Neural progenitor cell (in vitro differentiated cells): ENCODE measurements at regions not wholly inside any gene's neighbourhood (a gene's known extent, or its start where the extent isn't known, plus 50 kb on each side); places are given as distances from the start of the nearest gene placed in this dataset.
A peak's percentile ranks its signal among the peaks of the same experiment; 100 is the strongest.

Experiments used
- DNase-seq: peaks from one replicate; pipeline ENCODE4 v3.0.0-alpha.2; 2016; ENCODE audit warnings: low spot score
- H2AFZ ChIP-seq: fragments of 200-600 bp; sonication (generic); replicated peaks from 2 replicates; pipeline ENCODE4 v1.6.1; 2016; ENCODE audit warnings: antibody characterized with exemption
- H3F3A ChIP-seq: fragments of 200-600 bp; sonication (generic); 2 replicates; pipeline ENCODE4 v1.6.1; 2016; ENCODE audit warnings: antibody characterized with exemption, low read depth
- H3K27ac ChIP-seq: fragments of 200-600 bp; sonication (generic); 2 replicates; pipeline ENCODE4 v1.5.1; 2016; ENCODE audit warnings: mild to moderate bottlenecking
- H3K27me3 ChIP-seq: fragments of 200-600 bp; sonication (generic); 2 replicates; pipeline ENCODE4 v1.6.1; 2016; ENCODE audit warnings: mild to moderate bottlenecking, moderate library complexity
- H3K36me3 ChIP-seq: fragments of 200-600 bp; sonication (generic); 2 replicates; pipeline ENCODE4 v1.5.1; 2016
- H3K4me1 ChIP-seq: fragments of 200-600 bp; sonication (generic); 2 replicates; pipeline ENCODE4 v1.6.1; 2016; ENCODE audit warnings: mixed run types
- H3K4me2 ChIP-seq: fragments of 200-600 bp; sonication (generic); 2 replicates; pipeline ENCODE4 v1.6.1; 2016
- H3K4me3 ChIP-seq: fragments of 200-600 bp; sonication (generic); 2 replicates; pipeline ENCODE4 v1.5.1; 2016
- H3K79me2 ChIP-seq: fragments of 200-600 bp; sonication (generic); 2 replicates; pipeline ENCODE4 v1.6.1; 2016; ENCODE audit warnings: low read depth
- H3K9ac ChIP-seq: fragments of 200-600 bp; sonication (generic); 2 replicates; pipeline ENCODE4 v1.6.1; 2016
- H3K9me3 ChIP-seq: fragments of 200-600 bp; sonication (generic); 2 replicates; pipeline ENCODE4 v1.5.1; 2016; ENCODE audit warnings: low read depth
- H4K20me1 ChIP-seq: fragments of 200-600 bp; sonication (generic); 2 replicates; pipeline ENCODE4 v1.6.1; 2016; ENCODE audit warnings: low read depth
- H3K27ac Mint-ChIP-seq: 3 replicates; pipeline ENCODE4 v1.8.0; 2021; ENCODE audit warnings: mixed read lengths
- H3K27me3 Mint-ChIP-seq: 2 replicates; pipeline ENCODE4 v1.8.0; 2022; ENCODE audit warnings: low read depth, mild to moderate bottlenecking, inconsistent platforms, moderate library complexity, mixed read lengths; ENCODE audit not compliant: insufficient read depth
- H3K36me3 Mint-ChIP-seq: 3 replicates; pipeline ENCODE4 v1.8.0; 2021; ENCODE audit warnings: mixed read lengths
- H3K4me1 Mint-ChIP-seq: 3 replicates; pipeline ENCODE4 v1.8.0; 2021; ENCODE audit warnings: mixed read lengths
- H3K4me3 Mint-ChIP-seq: 3 replicates; pipeline ENCODE4 v1.8.0; 2021; ENCODE audit warnings: mild to moderate bottlenecking, moderate library complexity, mixed read lengths
- H3K9me3 Mint-ChIP-seq: 3 replicates; pipeline ENCODE4 v1.8.0; 2020; ENCODE audit warnings: mixed read lengths
- CTCF ChIP-seq: fragments of 200-600 bp; sonication (generic); IDR thresholded peaks from 2 replicates; pipeline ENCODE4 v1.5.1; 2017; ENCODE audit warnings: antibody characterized with exemption, mild to moderate bottlenecking
- EZH2 ChIP-seq: fragments of 200-600 bp; sonication (generic); IDR thresholded peaks from 2 replicates; pipeline ENCODE4 v1.6.1; 2017; ENCODE audit warnings: antibody characterized with exemption, mild to moderate bottlenecking, moderate library complexity
- EZH2phosphoT487 ChIP-seq: fragments of 200-600 bp; sonication (generic); IDR thresholded peaks from 2 replicates; pipeline ENCODE4 v1.6.1; 2017; ENCODE audit warnings: antibody characterized with exemption

DNA sequence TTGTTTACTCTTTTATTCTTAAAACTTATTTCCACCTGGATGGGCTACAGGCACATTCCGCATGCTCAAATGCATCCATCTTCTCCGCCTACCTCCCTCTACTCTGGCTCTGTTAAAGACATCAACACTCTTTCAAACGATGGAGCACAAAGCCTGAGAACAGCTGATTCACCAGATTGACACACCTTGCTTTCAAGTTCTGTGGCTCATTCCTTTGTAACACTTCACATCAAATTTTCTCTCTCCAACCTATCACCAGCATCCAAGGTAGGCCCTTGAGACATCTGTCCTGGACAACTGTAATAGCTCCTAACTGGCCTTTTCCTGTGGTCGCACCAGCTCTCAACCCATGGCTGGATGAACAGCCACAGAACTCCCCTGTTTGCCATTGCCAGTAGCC, 274.5 kb downstream of the BCL11A start:
- no peaks in the 10 kb centered on the region for H4K20me1 ChIP-seq
- peaks cover 4% of the 10 kb centered on the region for H3K4me1 ChIP-seq
- H3F3A ChIP-seq: no peaks in the 10 kb centered on the region
- Mint-ChIP-seq H3K9me3 (peaks cover 15% of the 10 kb centered on the region), H3K4me1 (peaks cover 12% of the 10 kb centered on the region), H3K4me3 (no peak overlapping the region), H3K36me3 (no peaks in the 10 kb centered on the region), H3K27me3 (peaks cover 7% of the 10 kb centered on the region), H3K27ac (no peak overlapping the region)
- no peak overlapping the region for H2AFZ ChIP-seq
- H3K4me3 ChIP-seq: no peak overlapping the region
- no peak for DNase-seq
- H3K9ac ChIP-seq: no peak overlapping the region
- no peak overlapping the region for H3K4me2 ChIP-seq
- H3K27ac ChIP-seq: no peak overlapping the region
- no peaks in the 10 kb centered on the region for H3K27me3 ChIP-seq
- TF ChIP-seq EZH2phosphoT487 (no peak), CTCF (no peak), EZH2 (no peak)
- H3K36me3 ChIP-seq: no peaks in the 10 kb centered on the region
- H3K9me3 ChIP-seq: peaks cover 7% of the 10 kb centered on the region
- H3K79me2 ChIP-seq: no peaks in the 10 kb centered on the region

GRCh38 chr2:60275958-60276357, 277.5 kb downstream of the BCL11A start:
- Histone ChIP-seq H3F3A (peaks cover 10% of the 10 kb centered on the region), H3K36me3 (no peaks in the 10 kb centered on the region), H3K27me3 (no peaks in the 10 kb centered on the region), H2AFZ (no peak overlapping the region), H3K4me2 (no peak overlapping the region), H3K9ac (no peak overlapping the region), H3K79me2 (no peaks in the 10 kb centered on the region), H4K20me1 (no peaks in the 10 kb centered on the region), H3K9me3 (peaks cover 7% of the 10 kb centered on the region), H3K4me1 (peaks cover 10% of the 10 kb centered on the region), H3K27ac (no peak overlapping the region), H3K4me3 (no peak overlapping the region)
- Mint-ChIP-seq H3K9me3 (peaks cover 21% of the 10 kb centered on the region), H3K27me3 (peaks cover 9% of the 10 kb centered on the region), H3K4me1 (peaks cover 19% of the 10 kb centered on the region), H3K27ac (no peak overlapping the region), H3K36me3 (no peaks in the 10 kb centered on the region), H3K4me3 (no peak overlapping the region)
- TF ChIP-seq EZH2phosphoT487: no peak
- no peak for DNase-seq

DNA sequence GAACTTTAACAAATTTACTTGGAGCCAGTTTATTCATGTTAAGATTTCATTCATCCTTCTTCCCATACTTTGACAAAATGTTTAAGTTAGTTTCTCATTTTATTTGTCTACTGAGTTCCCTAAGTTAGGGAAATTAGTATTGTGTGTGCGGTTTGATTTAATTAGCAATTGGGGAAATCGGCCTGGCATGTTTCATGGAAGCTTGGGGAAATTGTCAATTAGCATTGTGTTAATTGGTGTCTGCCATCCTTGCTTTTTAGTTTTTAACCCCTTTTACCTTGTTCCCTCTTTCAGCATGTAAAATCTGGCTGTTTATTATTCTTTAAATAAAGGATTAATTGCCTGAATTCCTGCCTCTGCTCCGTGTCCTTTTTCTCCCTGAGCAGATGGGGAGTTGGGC, 279.6 kb downstream of the BCL11A start:
- Mint-ChIP-seq H3K4me1 (peaks cover 20% of the 10 kb centered on the region), H3K9me3 (peaks cover 21% of the 10 kb centered on the region), H3K27me3 (peaks cover 7% of the 10 kb centered on the region), H3K4me3 (no peak overlapping the region), H3K36me3 (no peaks in the 10 kb centered on the region), H3K27ac (peak overlapping the region; percentile 3)
- peaks cover 10% of the 10 kb centered on the region for H3F3A ChIP-seq
- H2AFZ ChIP-seq: no peak overlapping the region
- no peak for DNase-seq
- TF ChIP-seq EZH2phosphoT487: no peak
- TF ChIP-seq CTCF: no peak
- no peak for TF ChIP-seq EZH2
- no peak overlapping the region for H3K27ac ChIP-seq
- no peak overlapping the region for H3K4me2 ChIP-seq
- H3K79me2 ChIP-seq: no peaks in the 10 kb centered on the region
- H3K9ac ChIP-seq: no peak overlapping the region
- no peaks in the 10 kb centered on the region for H3K27me3 ChIP-seq
- H3K4me3 ChIP-seq: no peak overlapping the region
- no peaks in the 10 kb centered on the region for H4K20me1 ChIP-seq
- peaks cover 15% of the 10 kb centered on the region for H3K4me1 ChIP-seq
- H3K9me3 ChIP-seq: peaks cover 7% of the 10 kb centered on the region
- no peaks in the 10 kb centered on the region for H3K36me3 ChIP-seq

DNA sequence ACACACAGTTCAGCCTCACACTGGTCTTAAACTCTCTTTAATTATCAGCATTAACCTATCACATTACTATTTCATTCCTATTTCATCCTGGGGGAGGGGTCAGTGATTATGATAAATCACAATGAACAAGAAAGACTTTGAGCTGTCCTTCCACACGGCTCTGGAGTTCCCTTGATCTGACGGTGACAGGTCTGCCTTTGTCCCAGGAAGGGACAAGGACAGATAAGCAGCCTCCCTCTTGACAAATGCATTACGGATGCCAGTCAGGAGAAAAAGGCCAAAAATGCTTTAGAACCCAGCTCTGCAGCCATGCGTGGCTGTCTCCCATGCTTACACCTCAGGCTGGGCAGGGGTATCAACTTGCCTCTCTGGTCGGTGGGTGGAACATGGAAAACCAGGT, 281.7 kb downstream of the BCL11A start:
- no peak for TF ChIP-seq EZH2phosphoT487
- TF ChIP-seq CTCF: no peak
- no peak for TF ChIP-seq EZH2
- H3K9me3 Mint-ChIP-seq: peaks cover 14% of the 10 kb centered on the region
- no peaks in the 10 kb centered on the region for H3K36me3 Mint-ChIP-seq
- no peak overlapping the region for H3K4me3 Mint-ChIP-seq
- Histone ChIP-seq H4K20me1 (no peaks in the 10 kb centered on the region), H3K9me3 (peaks cover 7% of the 10 kb centered on the region), H3K9ac (no peak overlapping the region), H3F3A (peaks cover 10% of the 10 kb centered on the region), H2AFZ (no peak overlapping the region), H3K27me3 (no peaks in the 10 kb centered on the region), H3K4me3 (no peak overlapping the region), H3K27ac (no peak overlapping the region), H3K4me1 (peaks cover 12% of the 10 kb centered on the region), H3K36me3 (no peaks in the 10 kb centered on the region), H3K79me2 (no peaks in the 10 kb centered on the region), H3K4me2 (no peak overlapping the region)
- H3K27ac Mint-ChIP-seq: no peak overlapping the region
- no peak for DNase-seq
- peaks cover 6% of the 10 kb centered on the region for H3K27me3 Mint-ChIP-seq
- H3K4me1 Mint-ChIP-seq: peaks cover 12% of the 10 kb centered on the region
